NB4 (cell line): ENCODE measurements at regions not wholly inside any gene's neighbourhood (a gene's known extent, or its start where the extent isn't known, plus 50 kb on each side); places are given as distances from the start of the nearest gene placed in this dataset.

ENCODE experiments used
- CTCF ChIP-seq: IDR thresholded peaks from one replicate; pipeline ENCODE4 v1.5.1; 2012; ENCODE audit warnings: low read depth, low read length
- POLR2A ChIP-seq: IDR thresholded peaks from 2 replicates; pipeline ENCODE4 v1.6.1; 2011; ENCODE audit warnings: mild to moderate bottlenecking; ENCODE audit not compliant: insufficient read length; ENCODE audit errors: extremely low read depth

- TF ChIP-seq CTCF, result no peak
- TF ChIP-seq POLR2A, result no peak
Measured at GRCh38 chr13:59435024-59435423, 728.7 kb downstream of the DIAPH3 start.
